Colonic mucosa (tissue), 4 donors: ENCODE measurements at regions not wholly inside any gene's neighbourhood (a gene's known extent, or its start where the extent isn't known, plus 50 kb on each side); places are given as distances from the start of the nearest gene placed in this dataset.

ENCODE experiments used
- DNase-seq: peaks from one replicate; pipeline ENCODE4 v3.0.0-alpha.2; 2020
- H3K27ac ChIP-seq: fragments of 200-600 bp; one replicate; pipeline ENCODE4 v1.8.0; 2021
- H3K27me3 ChIP-seq: fragments of 200-600 bp; one replicate; pipeline ENCODE4 v1.8.0; 2021
- H3K36me3 ChIP-seq: fragments of 200-600 bp; one replicate; pipeline ENCODE4 v1.8.0; 2021
- H3K4me1 ChIP-seq: fragments of 200-600 bp; one replicate; pipeline ENCODE4 v1.8.0; 2021; ENCODE audit warnings: mild to moderate bottlenecking
- H3K4me3 ChIP-seq: fragments of 200-600 bp; one replicate; pipeline ENCODE4 v1.8.0; 2021
- H3K9ac ChIP-seq, 2 donors: one replicate each; pipeline ENCODE4 v1.7.0; 2013; ENCODE audit warnings: control low read depth in 2 of 2, low read depth in 2 of 2, low read length in 2 of 2
- H3K9me3 ChIP-seq: fragments of 200-600 bp; one replicate; pipeline ENCODE4 v1.8.0; 2021
- intact Hi-C: fragments of 100-400 bp; cut with DNase I; formaldehyde crosslinking; loops from one replicate; pipeline ENCODE4 v1.14.1; 2022
- TF ChIP-seq, protein P1 (sequence below): fragments of 200-600 bp; IDR thresholded peaks from one replicate; pipeline ENCODE4 v1.8.0; 2022; ENCODE audit warnings: antibody characterized with exemption, mild to moderate bottlenecking
- donor health status: healthy.
- donor health status: DM: no; HTN: no; CAD: no.
- donor health status: DM: no; HTN: no; CAD: no.

DNA sequence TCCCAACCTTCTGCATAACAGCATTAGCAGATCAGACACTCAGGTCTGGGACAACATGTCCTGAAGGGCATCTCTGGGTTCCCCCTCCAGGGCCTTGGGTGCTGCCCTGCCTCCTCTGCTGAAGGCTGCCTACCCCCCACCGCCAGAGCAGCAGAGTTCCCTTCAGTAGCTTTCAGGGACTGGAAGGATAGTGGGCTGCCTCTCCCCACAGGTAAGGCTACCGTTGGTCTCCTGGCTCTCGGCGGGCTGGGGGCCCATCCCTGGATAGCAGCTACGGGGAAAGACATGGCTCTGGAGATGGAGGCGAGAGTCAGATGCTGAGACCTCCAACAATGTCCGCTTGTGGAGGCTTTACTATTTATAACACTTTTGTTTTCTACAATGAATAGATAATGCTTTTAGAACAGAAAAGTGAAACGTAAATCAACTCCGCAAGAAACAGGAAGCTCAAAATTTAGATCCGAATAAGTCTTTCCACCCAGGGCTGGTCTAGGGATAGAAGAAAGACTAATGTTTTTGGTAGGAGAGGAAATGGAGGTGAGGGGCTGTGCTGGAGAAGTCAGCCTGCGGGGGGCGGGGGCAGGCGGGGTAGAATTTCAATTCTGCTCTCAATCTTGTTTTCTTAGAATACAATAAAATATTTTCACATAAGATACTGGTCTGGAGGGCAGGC is 58.4 kb downstream of the ARL4C start:
- intact Hi-C loops = no loop called here
- TF ChIP-seq, protein P1, sequence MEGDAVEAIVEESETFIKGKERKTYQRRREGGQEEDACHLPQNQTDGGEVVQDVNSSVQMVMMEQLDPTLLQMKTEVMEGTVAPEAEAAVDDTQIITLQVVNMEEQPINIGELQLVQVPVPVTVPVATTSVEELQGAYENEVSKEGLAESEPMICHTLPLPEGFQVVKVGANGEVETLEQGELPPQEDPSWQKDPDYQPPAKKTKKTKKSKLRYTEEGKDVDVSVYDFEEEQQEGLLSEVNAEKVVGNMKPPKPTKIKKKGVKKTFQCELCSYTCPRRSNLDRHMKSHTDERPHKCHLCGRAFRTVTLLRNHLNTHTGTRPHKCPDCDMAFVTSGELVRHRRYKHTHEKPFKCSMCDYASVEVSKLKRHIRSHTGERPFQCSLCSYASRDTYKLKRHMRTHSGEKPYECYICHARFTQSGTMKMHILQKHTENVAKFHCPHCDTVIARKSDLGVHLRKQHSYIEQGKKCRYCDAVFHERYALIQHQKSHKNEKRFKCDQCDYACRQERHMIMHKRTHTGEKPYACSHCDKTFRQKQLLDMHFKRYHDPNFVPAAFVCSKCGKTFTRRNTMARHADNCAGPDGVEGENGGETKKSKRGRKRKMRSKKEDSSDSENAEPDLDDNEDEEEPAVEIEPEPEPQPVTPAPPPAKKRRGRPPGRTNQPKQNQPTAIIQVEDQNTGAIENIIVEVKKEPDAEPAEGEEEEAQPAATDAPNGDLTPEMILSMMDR = no peak
- H3K27ac ChIP-seq = no peak overlapping the region

DNA sequence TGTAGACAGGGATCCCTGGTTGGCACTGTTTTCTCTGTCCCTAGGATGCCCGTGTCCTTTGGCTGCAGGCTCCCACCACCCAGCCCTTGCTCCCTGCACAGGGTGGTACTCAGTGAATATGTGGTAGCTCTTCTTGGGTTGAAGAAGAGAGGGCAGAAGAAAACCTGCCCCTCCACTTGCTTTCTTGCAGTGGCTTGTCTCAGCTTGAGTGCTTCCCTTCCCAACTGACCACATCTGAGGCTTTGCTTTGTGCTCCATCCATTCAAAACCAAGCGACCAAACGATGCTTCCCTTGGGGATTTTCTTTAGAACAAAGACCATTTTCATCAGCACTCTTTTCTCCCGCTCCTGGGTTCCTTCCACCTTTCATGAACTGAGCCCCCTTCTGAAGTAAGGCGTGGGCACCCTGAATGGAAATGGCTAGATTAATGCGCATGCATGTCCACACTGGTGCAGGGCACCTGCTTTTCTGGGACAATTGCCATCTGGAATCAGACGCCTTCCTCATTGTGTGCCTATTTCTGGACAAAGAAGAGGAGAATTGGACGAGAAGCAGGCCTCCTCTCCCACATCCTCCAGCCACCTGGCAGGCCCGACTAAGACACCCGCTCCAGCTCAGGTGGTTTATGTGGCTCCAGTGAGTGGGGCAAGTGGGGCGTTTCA is 59.1 kb downstream of the ARL4C start:
- Histone ChIP-seq H3K9me3 (no peaks in the 10 kb centered on the region), H3K27me3 (no peaks in the 10 kb centered on the region), H3K4me3 (no peak overlapping the region), H3K36me3 (no peaks in the 10 kb centered on the region), H3K27ac (no peak overlapping the region), H3K4me1 (no peaks in the 10 kb centered on the region), H3K9ac (no peak overlapping the region)
- intact Hi-C loops = no loop called here
- TF ChIP-seq, protein P1 = no peak
- DNase-seq = no peak

More for the DNA sequence above, 58.4 kb downstream of the ARL4C start:
- no peaks in the 10 kb centered on the region for H3K4me1 ChIP-seq
- H3K9me3 ChIP-seq = no peaks in the 10 kb centered on the region
- H3K4me3 ChIP-seq = no peak overlapping the region
- H3K27me3 ChIP-seq = no peaks in the 10 kb centered on the region
- DNase-seq = no peak
- no peaks in the 10 kb centered on the region for H3K36me3 ChIP-seq
- H3K9ac ChIP-seq = no peak overlapping the region

DNA sequence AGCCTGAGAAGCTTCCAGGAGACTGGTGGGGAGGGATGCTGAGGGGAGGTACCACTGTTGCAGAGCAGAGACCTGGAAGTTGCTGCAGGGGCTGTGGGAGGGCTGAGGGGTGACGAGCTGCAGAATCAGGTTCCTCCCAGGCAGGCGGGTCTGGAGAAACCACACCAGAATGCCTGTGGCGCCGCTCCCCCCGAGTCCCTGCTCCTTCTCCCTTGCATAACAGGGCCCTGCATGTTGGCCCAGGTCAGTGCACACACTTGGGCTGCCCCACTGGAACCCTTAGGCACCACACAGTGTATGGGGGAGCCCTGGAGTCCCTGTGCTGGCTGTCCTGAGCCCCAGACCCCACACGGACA is 60.4 kb downstream of the ARL4C start:
- Histone ChIP-seq H3K36me3 (no peaks in the 10 kb centered on the region), H3K27ac (no peak overlapping the region), H3K9me3 (no peaks in the 10 kb centered on the region), H3K27me3 (no peaks in the 10 kb centered on the region), H3K4me3 (no peak overlapping the region), H3K9ac (no peak overlapping the region), H3K4me1 (no peaks in the 10 kb centered on the region)
- intact Hi-C loops = no loop called here
- TF ChIP-seq, protein P1 = no peak
- DNase-seq = no peak

DNA sequence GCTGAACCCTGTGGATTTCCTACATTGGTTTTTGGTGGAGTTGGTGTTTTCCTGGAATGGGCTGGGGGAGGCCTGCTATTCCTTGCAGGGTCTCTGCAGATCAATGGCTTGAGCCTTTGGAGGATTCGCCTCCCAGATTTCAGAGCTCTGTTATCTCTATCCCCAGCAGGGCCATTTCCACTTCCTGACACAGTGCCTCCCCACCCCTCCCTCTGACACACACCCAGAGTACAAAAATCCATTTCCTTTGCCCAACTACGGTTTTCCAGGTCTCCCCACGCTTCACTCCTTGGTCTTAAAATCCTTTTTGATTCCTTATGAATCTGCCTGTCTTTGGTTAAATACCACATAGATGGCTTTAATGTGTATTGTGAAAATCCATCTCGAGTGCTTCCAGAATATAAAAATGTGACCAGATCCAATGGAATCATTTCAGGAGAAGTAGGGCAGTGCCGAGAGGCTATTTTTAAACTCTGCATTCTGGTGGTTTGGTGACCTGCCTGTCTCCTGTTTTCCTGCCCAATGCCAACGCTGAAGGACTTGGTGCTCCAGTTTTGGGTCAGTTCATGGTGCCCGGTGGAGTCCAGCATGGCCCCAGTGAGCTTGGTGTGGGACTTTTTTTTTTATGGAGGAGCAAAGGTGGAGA is 60.9 kb downstream of the ARL4C start:
- DNase-seq = no peak
- TF ChIP-seq, protein P1 = no peak

DNA sequence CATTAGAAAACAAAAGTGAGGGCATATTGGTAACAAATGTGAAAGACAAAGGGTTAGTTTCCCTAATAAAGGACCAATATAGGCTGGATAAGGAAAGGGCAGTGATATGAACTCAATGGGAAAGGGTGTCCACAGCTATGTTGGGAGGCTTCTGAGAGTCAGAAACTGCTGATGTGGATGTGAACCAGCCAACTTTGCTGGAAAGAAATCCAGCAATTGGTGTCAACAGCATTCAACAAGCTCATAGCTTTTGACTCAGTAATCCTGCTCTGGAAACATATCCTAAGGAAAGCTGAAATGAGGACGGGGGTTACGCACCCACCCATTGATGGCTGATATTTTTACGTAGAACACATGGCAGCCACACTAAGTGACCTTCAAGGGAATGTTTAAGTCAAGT is 63.7 kb downstream of the ARL4C start:
- Histone ChIP-seq H3K9ac (no peak overlapping the region), H3K36me3 (no peaks in the 10 kb centered on the region), H3K4me3 (no peak overlapping the region), H3K4me1 (no peaks in the 10 kb centered on the region), H3K27ac (no peak overlapping the region), H3K9me3 (no peaks in the 10 kb centered on the region), H3K27me3 (no peaks in the 10 kb centered on the region)
- intact Hi-C loops = no loop called here
- TF ChIP-seq, protein P1 = no peak
- DNase-seq = no peak

More for the DNA sequence above, 60.9 kb downstream of the ARL4C start:
- no peaks in the 10 kb centered on the region for H3K9me3 ChIP-seq
- H3K27me3 ChIP-seq = no peaks in the 10 kb centered on the region
- no peak overlapping the region for H3K4me3 ChIP-seq
- H3K36me3 ChIP-seq = no peaks in the 10 kb centered on the region
- H3K27ac ChIP-seq = no peak overlapping the region
- intact Hi-C loops = no loop called here
- no peaks in the 10 kb centered on the region for H3K4me1 ChIP-seq
- no peak overlapping the region for H3K9ac ChIP-seq
